AG04450 (cell line): ENCODE measurements at regions not wholly inside any gene's neighbourhood (a gene's known extent, or its start where the extent isn't known, plus 50 kb on each side); places are given as distances from the start of the nearest gene placed in this dataset.

Source experiments
- CTCF ChIA-PET: fragments of 300-600, 350-600 bp; formaldehyde crosslinking; extraction: SDS; loops from one replicate; lab custom pipeline; 2022; ENCODE audit warnings: antibody characterized with exemption, inconsistent platforms; lab: Charles Lee
- POLR2A ChIA-PET: fragments of 350-600 bp; formaldehyde crosslinking; extraction: SDS; loops from one replicate; lab custom pipeline; 2021; ENCODE audit warnings: antibody characterized with exemption, inconsistent platforms; lab: Yijun Ruan, JAX
- DNase-seq: peaks from one replicate; pipeline ENCODE4 v3.0.0-alpha.2; 2011; ENCODE audit warnings: low read depth, low spot score
- H3K27ac ChIP-seq: one replicate; pipeline ENCODE4 v1.5.1; 2012; ENCODE audit warnings: low read depth, low read length, control low read depth
- H3K27me3 ChIP-seq: one replicate; pipeline ENCODE4 v1.6.0; 2012; ENCODE audit warnings: low read length; ENCODE audit not compliant: control insufficient read depth, insufficient read depth
- H3K4me3 ChIP-seq: 2 replicates; pipeline ENCODE4 v1.5.1; 2011; ENCODE audit warnings: mild to moderate bottlenecking, low read depth, low read length, control low read depth
- H3K9me3 ChIP-seq: 2 replicates; pipeline ENCODE4 v1.5.1; 2012; ENCODE audit warnings: low read length; ENCODE audit not compliant: control insufficient read depth, insufficient read depth
- CTCF ChIP-seq: IDR thresholded peaks from 2 replicates; pipeline ENCODE4 v1.5.1; 2011; ENCODE audit warnings: low read depth, low read length, control low read depth, inconsistent platforms

DNA sequence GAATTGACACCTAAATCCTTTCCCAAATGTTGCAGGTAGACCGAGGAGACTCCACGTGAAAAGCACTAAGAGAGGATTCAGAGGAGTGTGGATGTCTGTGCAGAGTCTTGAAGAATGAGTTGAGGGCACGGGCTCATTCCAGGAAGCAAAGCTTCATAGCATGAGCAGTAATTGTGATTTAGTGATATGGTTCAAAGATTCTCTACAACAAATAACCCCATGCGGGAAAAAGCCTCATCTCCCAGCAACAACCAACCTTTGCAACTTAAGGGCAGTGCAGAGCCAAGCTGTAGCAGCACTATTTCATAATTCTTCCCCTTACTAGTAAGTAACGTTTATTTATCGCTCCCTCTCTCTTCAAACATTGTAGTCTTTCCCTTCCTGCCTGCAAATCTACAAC is 87.5 kb upstream of the CLMP start:
- TF ChIP-seq CTCF = no peak
- ChIA-PET POLR2A (no interaction called here), CTCF (interaction anchor here (1.7 kb wide), 1 partner anchor 21 kb away, joined by 6 read pairs; no protein-coding TSS in a partner anchor)

GRCh38 chr11:123273616-123274015 is 78.6 kb upstream of the CLMP start:
- no peak for TF ChIP-seq CTCF
- POLR2A ChIA-PET = no interaction called here
- Histone ChIP-seq H3K27me3 (peaks cover 24% of the 10 kb centered on the region), H3K27ac (no peak overlapping the region), H3K4me3 (no peak overlapping the region), H3K9me3 (no peaks in the 10 kb centered on the region; the same call in 1 of the 2 replicates)
- no peak for DNase-seq
- CTCF ChIA-PET = interaction anchor here (0.6 to 6.2 kb wide), 3 partner anchors 11 to 410 kb away, joined by 3 to 48 read pairs (median 4); no protein-coding TSS in a partner anchor

More for the DNA sequence above, 87.5 kb upstream of the CLMP start:
- H3K27ac ChIP-seq = no peak overlapping the region
- H3K27me3 ChIP-seq = peaks cover 27% of the 10 kb centered on the region
- no peak for DNase-seq
- no peaks in the 10 kb centered on the region; the same call in 1 of the 2 replicates for H3K9me3 ChIP-seq
- H3K4me3 ChIP-seq = no peak overlapping the region

GRCh38 chr11:123272565-123272964 is 77.5 kb upstream of the CLMP start:
- Histone ChIP-seq H3K4me3 (no peak overlapping the region), H3K9me3 (no peaks in the 10 kb centered on the region; the same call in 1 of the 2 replicates), H3K27ac (no peak overlapping the region), H3K27me3 (peaks cover 22% of the 10 kb centered on the region)
- CTCF ChIA-PET = interaction anchor here (0.7 to 6.2 kb wide), 4 partner anchors 10 to 169 kb away, joined by 3 to 48 read pairs (median 4); no protein-coding TSS in a partner anchor
- no peak for DNase-seq
- POLR2A ChIA-PET = no interaction called here
- no peak for TF ChIP-seq CTCF

DNA sequence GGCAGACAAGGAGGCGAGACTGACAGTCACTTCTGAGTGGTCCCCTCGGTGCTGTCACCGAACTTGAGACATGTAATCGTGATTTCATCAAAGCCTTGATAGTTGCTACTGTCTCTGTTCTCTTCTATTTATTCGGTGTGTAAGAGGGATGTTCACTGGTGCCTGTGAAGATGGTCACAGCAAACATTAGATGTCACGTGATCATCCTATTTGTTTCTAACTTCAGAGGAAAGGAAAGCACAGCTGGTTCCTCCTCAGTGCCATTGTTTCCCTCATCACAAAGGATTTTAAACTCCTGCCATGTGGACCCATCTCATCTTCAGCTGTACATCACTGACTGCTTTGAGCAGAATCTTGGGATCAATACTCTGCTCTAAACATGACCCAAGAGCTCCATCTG is 73.1 kb upstream of the CLMP start:
- no peak overlapping the region for H3K27ac ChIP-seq
- CTCF ChIA-PET = interaction anchor here (0.7 to 3.1 kb wide), 4 partner anchors 13 to 243 kb away, joined by 3 to 18 read pairs (median 12); no protein-coding TSS in a partner anchor
- TF ChIP-seq CTCF = no peak
- H3K4me3 ChIP-seq = no peak overlapping the region
- peaks cover 18% of the 10 kb centered on the region for H3K27me3 ChIP-seq
- no peaks in the 10 kb centered on the region for H3K9me3 ChIP-seq
- DNase-seq = no peak
- POLR2A ChIA-PET = no interaction called here

DNA sequence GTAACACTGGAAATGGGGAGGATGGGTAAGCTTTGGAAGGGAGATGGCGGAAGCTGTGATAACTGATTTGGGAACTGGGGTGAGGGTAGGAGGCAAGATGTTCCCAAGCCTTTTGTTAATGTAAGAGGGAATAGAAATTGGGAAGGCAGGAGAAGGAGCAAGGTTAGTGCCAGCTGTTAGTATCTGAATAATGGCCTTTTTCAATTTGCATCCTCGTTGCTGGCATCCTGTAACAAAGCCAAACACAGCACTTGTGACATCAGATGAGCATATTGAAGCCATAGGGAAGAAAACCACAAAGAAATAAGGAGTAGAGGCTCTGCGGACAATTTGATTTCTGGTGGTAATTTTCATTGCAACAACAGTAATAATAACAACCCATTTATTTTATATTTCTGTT is 70.9 kb upstream of the CLMP start:
- H3K4me3 ChIP-seq = no peak overlapping the region
- ChIA-PET CTCF (interaction anchor here (1.4 kb wide), 1 partner anchor 163 kb away, joined by 3 read pairs; no protein-coding TSS in a partner anchor), POLR2A (no interaction called here)
- DNase-seq = no peak
- H3K27me3 ChIP-seq = peaks cover 14% of the 10 kb centered on the region
- no peaks in the 10 kb centered on the region; the same call in 1 of the 2 replicates for H3K9me3 ChIP-seq
- no peak overlapping the region for H3K27ac ChIP-seq
- no peak for TF ChIP-seq CTCF
